ENCODE measurements at regions not wholly inside any gene's neighbourhood (a gene's known extent, or its start where the extent isn't known, plus 50 kb on each side); places are given as distances from the start of the nearest gene placed in this dataset.

- TF ChIP-seq, protein P1, sequence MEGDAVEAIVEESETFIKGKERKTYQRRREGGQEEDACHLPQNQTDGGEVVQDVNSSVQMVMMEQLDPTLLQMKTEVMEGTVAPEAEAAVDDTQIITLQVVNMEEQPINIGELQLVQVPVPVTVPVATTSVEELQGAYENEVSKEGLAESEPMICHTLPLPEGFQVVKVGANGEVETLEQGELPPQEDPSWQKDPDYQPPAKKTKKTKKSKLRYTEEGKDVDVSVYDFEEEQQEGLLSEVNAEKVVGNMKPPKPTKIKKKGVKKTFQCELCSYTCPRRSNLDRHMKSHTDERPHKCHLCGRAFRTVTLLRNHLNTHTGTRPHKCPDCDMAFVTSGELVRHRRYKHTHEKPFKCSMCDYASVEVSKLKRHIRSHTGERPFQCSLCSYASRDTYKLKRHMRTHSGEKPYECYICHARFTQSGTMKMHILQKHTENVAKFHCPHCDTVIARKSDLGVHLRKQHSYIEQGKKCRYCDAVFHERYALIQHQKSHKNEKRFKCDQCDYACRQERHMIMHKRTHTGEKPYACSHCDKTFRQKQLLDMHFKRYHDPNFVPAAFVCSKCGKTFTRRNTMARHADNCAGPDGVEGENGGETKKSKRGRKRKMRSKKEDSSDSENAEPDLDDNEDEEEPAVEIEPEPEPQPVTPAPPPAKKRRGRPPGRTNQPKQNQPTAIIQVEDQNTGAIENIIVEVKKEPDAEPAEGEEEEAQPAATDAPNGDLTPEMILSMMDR (IDR thresholded peaks at IDR 0.05), result no peak
- no peak for TF ChIP-seq TCF7L2 (IDR thresholded peaks at IDR 0.05; ENCODE audit: low read depth, low read length)
These were observed 174.9 kb downstream of the ARHGAP12 start for GRCh38 chr10:31753681-31754080.
